ENCODE measurements at regions not wholly inside any gene's neighbourhood (a gene's known extent, or its start where the extent isn't known, plus 50 kb on each side); places are given as distances from the start of the nearest gene placed in this dataset.

DNA sequence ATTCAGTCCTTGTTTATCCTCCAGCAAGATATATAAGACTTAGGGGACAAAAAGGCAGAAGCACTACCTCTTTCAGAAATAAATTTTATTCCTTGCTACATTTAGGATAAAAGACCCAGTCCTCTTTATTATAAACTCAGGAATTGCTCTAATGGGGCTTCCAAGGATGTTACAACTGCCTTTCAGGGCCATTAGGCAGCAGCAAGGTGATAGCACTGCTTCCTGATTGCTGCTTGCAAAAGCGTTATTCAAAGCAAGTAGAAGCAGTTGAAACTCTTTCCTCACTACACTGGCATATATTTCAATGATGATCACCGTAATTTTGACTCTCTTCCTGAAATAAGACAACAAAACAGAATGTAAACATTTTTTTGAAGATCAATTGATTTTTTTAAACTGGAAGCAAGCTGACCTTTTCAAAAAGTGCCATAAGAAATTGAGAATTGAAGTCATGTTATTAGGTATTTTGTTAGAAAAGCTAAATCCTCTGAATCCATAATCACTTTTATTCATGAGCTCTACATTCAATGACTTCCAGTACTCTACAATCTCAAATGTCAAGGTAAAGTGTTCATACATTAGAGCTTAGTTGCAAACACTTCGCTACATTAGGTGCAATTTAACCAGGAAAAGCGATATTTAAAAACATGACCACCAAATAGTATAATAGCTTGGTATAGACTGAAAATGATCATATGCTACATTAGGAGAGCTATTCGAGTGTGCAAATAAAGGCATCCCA is 233.4 kb upstream of the SYT10 start:
- H3K4me3 ChIP-seq (ENCODE audit: low read depth, low read length): no peak overlapping the region
- TF ChIP-seq, protein P1, sequence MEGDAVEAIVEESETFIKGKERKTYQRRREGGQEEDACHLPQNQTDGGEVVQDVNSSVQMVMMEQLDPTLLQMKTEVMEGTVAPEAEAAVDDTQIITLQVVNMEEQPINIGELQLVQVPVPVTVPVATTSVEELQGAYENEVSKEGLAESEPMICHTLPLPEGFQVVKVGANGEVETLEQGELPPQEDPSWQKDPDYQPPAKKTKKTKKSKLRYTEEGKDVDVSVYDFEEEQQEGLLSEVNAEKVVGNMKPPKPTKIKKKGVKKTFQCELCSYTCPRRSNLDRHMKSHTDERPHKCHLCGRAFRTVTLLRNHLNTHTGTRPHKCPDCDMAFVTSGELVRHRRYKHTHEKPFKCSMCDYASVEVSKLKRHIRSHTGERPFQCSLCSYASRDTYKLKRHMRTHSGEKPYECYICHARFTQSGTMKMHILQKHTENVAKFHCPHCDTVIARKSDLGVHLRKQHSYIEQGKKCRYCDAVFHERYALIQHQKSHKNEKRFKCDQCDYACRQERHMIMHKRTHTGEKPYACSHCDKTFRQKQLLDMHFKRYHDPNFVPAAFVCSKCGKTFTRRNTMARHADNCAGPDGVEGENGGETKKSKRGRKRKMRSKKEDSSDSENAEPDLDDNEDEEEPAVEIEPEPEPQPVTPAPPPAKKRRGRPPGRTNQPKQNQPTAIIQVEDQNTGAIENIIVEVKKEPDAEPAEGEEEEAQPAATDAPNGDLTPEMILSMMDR (conservative IDR thresholded peaks at IDR 0.05; ENCODE audit: low read depth, low read length): no peak
- DNase-seq (ENCODE audit: low read depth): no peak

- no peak overlapping the region for H3K4me3 ChIP-seq (ENCODE audit: low read depth, low read length)
- TF ChIP-seq, protein P1 (conservative IDR thresholded peaks at IDR 0.05; ENCODE audit: low read depth, low read length): no peak
- DNase-seq (ENCODE audit: low read depth): no peak
Observed at GRCh38 chr12:33676866-33677265, 237.2 kb upstream of the SYT10 start.

DNA sequence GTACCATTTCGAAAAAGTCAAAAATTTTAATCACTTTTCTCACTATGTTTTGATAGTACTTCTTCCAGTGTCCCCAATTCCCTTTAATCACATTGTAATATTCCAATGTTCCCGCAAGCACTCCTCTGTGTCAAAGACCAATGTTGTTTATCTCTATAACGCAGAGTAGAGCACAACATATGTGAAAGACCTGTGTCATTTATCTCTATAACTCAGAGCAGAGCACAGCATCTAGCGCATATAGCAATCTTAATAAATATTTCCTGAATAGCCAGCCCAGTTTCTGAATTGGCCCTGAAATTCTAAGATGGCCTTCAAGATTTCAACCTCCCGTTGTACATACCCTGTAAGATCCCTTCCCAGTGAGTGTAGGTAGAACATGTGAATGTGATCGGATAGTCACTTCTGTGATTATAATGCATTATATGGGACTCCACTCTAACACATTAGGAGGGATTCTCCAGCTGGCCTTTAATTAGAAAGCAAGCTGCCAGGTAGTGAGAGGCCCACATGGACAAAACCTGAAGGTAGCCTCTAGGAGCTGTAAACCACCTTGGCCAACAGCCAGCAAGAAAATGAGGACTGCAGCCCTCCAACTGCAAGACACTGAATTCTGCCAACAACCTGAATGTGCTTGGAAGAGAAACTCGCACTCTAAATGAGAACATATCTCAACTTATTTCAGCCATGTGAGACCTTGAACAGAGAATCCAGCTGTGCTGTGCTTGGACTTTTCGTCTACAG is 238.8 kb upstream of the SYT10 start:
- DNase-seq (ENCODE audit: low read depth): no peak
- TF ChIP-seq, protein P1 (conservative IDR thresholded peaks at IDR 0.05; ENCODE audit: low read depth, low read length): no peak
- H3K4me3 ChIP-seq (ENCODE audit: low read depth, low read length): no peak overlapping the region

- no peak overlapping the region for H3K4me3 ChIP-seq (ENCODE audit: low read depth, low read length)
- DNase-seq (ENCODE audit: low read depth): no peak
- TF ChIP-seq, protein P1 (conservative IDR thresholded peaks at IDR 0.05; ENCODE audit: low read depth, low read length): no peak
Observed at GRCh38 chr12:33690562-33690961, 250.9 kb upstream of the SYT10 start.

DNA sequence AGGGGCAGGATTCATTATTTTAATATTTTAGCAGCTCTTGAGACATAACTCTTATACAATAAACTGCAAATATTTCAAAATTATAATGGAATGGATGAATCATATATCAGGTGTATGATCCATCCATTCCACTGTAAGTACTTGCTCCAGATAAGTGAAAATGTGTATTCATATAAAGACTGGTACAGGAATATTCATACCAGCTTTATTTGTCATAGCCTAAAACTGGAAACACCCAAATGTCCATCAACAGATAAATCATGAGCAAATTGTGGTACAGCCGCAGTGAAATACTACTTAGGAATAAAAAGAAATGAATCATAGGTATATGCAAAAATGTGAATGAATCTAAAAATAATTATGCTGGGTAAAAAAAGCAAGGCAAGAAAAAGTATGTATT is 263.6 kb upstream of the SYT10 start:
- TF ChIP-seq, protein P1 (conservative IDR thresholded peaks at IDR 0.05; ENCODE audit: low read depth, low read length): no peak

DNA sequence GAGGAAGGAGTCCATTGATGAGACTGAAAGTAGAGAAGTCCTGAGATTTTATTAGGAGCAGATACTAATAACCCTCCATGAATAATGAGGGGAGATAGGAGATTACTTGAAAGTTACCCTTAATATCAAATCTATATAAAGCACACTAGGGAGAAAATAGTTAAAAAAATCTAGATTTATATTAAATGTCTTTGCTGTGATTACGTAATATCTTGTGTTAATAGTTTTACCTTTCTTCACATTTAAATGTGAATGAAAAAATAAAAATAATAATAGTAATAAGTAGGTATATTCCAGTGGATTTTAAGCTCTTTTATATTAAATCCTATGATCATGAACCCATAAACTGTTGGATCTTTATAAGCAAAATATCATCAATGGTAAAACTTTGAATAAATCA is 267.3 kb upstream of the SYT10 start:
- no peak for DNase-seq (ENCODE audit: low read depth)
- TF ChIP-seq, protein P1 (conservative IDR thresholded peaks at IDR 0.05; ENCODE audit: low read depth, low read length): no peak
- H3K4me3 ChIP-seq (ENCODE audit: low read depth, low read length): no peak overlapping the region

More for the DNA sequence above, 263.6 kb upstream of the SYT10 start:
- DNase-seq (ENCODE audit: low read depth): no peak
- no peak overlapping the region for H3K4me3 ChIP-seq (ENCODE audit: low read depth, low read length)
